Esophagus (tissue), 2 donors: ENCODE measurements at regions not wholly inside any gene's neighbourhood (a gene's known extent, or its start where the extent isn't known, plus 50 kb on each side); places are given as distances from the start of the nearest gene placed in this dataset.

ENCODE experiments used
- H3K27ac ChIP-seq, 2 donors: one replicate each; pipeline ENCODE4 v1.5.1; 2013; ENCODE audit warnings: low read depth in 2 of 2, mild to moderate bottlenecking in 2 of 2, inconsistent platforms in 1 of 2, low read length in 1 of 2, moderate library complexity in 1 of 2
- H3K27me3 ChIP-seq, 2 donors: one replicate each; pipeline ENCODE4 v1.6.1; 2013; ENCODE audit warnings: low read length in 2 of 2, control low read depth in 1 of 2, mild to moderate bottlenecking in 1 of 2; ENCODE audit not compliant: insufficient read depth in 2 of 2, control insufficient read depth in 1 of 2
- H3K36me3 ChIP-seq, 2 donors: one replicate each; pipeline ENCODE4 v1.6.1; 2013; ENCODE audit warnings: low read length in 1 of 2; ENCODE audit not compliant: control insufficient read depth in 2 of 2, insufficient read depth in 2 of 2
- H3K4me1 ChIP-seq, 2 donors: one replicate each; pipeline ENCODE4 v1.6.1; 2013; ENCODE audit warnings: low read length in 1 of 2; ENCODE audit not compliant: control insufficient read depth in 2 of 2, insufficient read depth in 2 of 2
- H3K4me3 ChIP-seq, 2 donors: one replicate each; pipeline ENCODE4 v1.5.1; 2013; ENCODE audit warnings: low read length in 2 of 2, mild to moderate bottlenecking in 2 of 2, low read depth in 1 of 2, moderate library complexity in 1 of 2
- H3K9me3 ChIP-seq, 2 donors: one replicate each; pipeline ENCODE4 v1.6.1; 2013; ENCODE audit warnings: mild to moderate bottlenecking in 2 of 2, low read depth in 1 of 2, low read length in 1 of 2, moderate library complexity in 1 of 2; ENCODE audit not compliant: control insufficient read depth in 2 of 2, insufficient read depth in 1 of 2
- WGBS, 2 donors: extraction: QIAGEN DNeasy Blood & Tissue Kit; methylation state at CpG; one replicate each; pipeline ENCODE4 v1.1.7; 2013; 5-methylcytosine and 5-hydroxymethylcytosine counted together
- donor health status: healthy with polysubstance abuse.
- donor health status: Bipolar disorder and iron deficiency.

GRCh38 chr3:42037318-42037945, 53.7 kb upstream of the TRAK1 start:
- Histone ChIP-seq H3K27ac (peak overlapping the region in 1 of 2 donors; percentile 40), H3K4me1 (peaks cover 2 to 4% of the 10 kb centered on the region in 2 donors), H3K36me3 (no peaks in the 10 kb centered on the region), H3K4me3 (no peak overlapping the region), H3K9me3 (no peaks in the 10 kb centered on the region), H3K27me3 (no peaks in the 10 kb centered on the region)
- 79 to 89% methylated on average over 4 of the region's 4 CpGs for WGBS, 2 donors

- Histone ChIP-seq H3K27ac (peak overlapping the region in 1 of 2 donors; percentile 36), H3K4me1 (peaks cover 2 to 4% of the 10 kb centered on the region in 2 donors), H3K4me3 (no peak overlapping the region), H3K9me3 (no peaks in the 10 kb centered on the region), H3K36me3 (no peaks in the 10 kb centered on the region), H3K27me3 (no peaks in the 10 kb centered on the region)
- 60 to 67% methylated on average over 3 of the region's 3 CpGs for WGBS, 2 donors
These were observed 54.7 kb upstream of the TRAK1 start for GRCh38 chr3:42036483-42036823.

GRCh38 chr3:42035816-42036482, 55.2 kb upstream of the TRAK1 start:
- peaks cover 2 to 4% of the 10 kb centered on the region in 2 donors for H3K4me1 ChIP-seq
- 61% methylated on average over 4 of the region's 4 CpGs for WGBS, 2 donors

GRCh38 chr3:42035007-42035406, 56.1 kb upstream of the TRAK1 start:
- H3K4me3 ChIP-seq, result no peak overlapping the region
- H3K4me1 ChIP-seq, result peaks cover 2 to 4% of the 10 kb centered on the region in 2 donors
- no peak overlapping the region for H3K27ac ChIP-seq
- no peaks in the 10 kb centered on the region for H3K27me3 ChIP-seq
- H3K9me3 ChIP-seq, result no peaks in the 10 kb centered on the region
- H3K36me3 ChIP-seq, result no peaks in the 10 kb centered on the region
- 93 to 94% methylated on average over 3 of the region's 3 CpGs for WGBS, 2 donors

More at GRCh38 chr3:42035816-42036482, 55.2 kb upstream of the TRAK1 start:
- Histone ChIP-seq H3K4me3 (no peak overlapping the region), H3K9me3 (no peaks in the 10 kb centered on the region), H3K36me3 (no peaks in the 10 kb centered on the region), H3K27ac (peak overlapping the region; percentile 27 to 36), H3K27me3 (no peaks in the 10 kb centered on the region)

GRCh38 chr3:42033741-42034140, 57.4 kb upstream of the TRAK1 start:
- 88 to 97% methylated on average over 2 of the region's 2 CpGs for WGBS, 2 donors
- H3K36me3 ChIP-seq, result no peaks in the 10 kb centered on the region
- no peak overlapping the region for H3K4me3 ChIP-seq
- H3K9me3 ChIP-seq, result no peaks in the 10 kb centered on the region
- peak overlapping the region in 1 of 2 donors; percentile 24 for H3K27ac ChIP-seq
- peaks cover 2 to 4% of the 10 kb centered on the region in 2 donors for H3K4me1 ChIP-seq
- no peaks in the 10 kb centered on the region for H3K27me3 ChIP-seq

DNA sequence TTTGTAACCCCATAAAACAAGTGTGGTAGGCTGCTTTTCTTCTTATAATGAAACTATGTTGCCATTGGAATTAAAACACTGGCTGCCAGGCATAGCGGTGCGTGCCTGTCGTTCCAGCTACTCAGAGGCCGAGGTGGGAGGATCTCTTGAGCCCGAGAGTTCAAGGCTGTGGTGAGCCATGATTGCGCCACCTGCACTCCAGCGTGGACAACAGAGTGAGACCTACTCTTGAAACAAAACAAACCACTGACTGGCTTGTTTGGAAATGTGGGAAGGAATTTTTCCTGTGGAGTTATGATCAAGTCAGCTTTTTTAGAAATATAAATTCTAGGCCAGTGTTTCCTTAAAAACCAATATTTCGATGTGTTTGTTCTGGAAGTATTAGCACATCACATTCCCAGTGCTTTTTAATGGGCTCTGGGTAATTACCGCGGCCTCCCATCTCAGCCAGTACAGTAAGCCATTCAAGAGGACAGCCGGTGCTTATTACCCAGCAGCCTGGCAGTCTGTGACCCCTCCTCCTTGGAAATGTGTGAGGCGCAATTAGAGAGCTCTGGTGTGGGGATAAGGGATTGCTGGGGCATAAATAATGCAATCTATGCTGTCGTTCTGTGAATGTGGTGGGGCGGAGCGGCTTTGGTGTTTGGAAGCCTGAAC, 58.3 kb upstream of the TRAK1 start:
- WGBS, 2 donors, result 57 to 62% methylated on average over 15 of the region's 15 CpGs
- H3K36me3 ChIP-seq, result no peaks in the 10 kb centered on the region
- H3K4me1 ChIP-seq, result peaks cover 2 to 4% of the 10 kb centered on the region in 2 donors
- H3K4me3 ChIP-seq, result no peak overlapping the region
- H3K9me3 ChIP-seq, result no peaks in the 10 kb centered on the region
- H3K27me3 ChIP-seq, result no peaks in the 10 kb centered on the region
- peak overlapping the region; percentile 50 to 62 for H3K27ac ChIP-seq

GRCh38 chr3:42031808-42032480, 59.2 kb upstream of the TRAK1 start:
- WGBS, 2 donors, result 40 to 59% methylated on average over 8 of the region's 8 CpGs
- Histone ChIP-seq H3K9me3 (no peaks in the 10 kb centered on the region), H3K4me3 (no peak overlapping the region), H3K27me3 (no peaks in the 10 kb centered on the region), H3K27ac (peak overlapping the region; percentile 15 to 26), H3K36me3 (no peaks in the 10 kb centered on the region), H3K4me1 (peaks cover 2 to 4% of the 10 kb centered on the region in 2 donors)

DNA sequence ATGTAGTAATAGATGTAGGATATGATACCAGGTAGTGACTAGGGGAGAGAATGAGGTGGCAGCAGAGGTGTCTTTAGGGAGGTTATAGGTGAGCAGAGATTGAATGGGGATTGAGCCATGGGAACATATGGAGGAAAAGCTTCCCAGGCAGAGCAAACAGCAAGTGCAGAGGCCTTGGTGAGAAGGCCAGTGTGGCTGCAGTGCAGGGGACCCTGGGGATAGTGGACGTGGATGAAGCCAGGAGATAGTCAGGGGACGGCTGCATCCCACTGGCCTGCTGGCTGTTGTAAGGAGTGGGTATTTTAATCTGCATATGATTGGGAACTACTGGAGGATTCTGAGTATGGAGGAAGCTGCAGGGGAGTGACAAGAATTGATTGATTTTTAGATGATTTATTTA, 62.7 kb upstream of the TRAK1 start:
- H3K4me3 ChIP-seq, result no peak overlapping the region
- H3K9me3 ChIP-seq, result no peaks in the 10 kb centered on the region
- no peaks in the 10 kb centered on the region for H3K27me3 ChIP-seq
- no peaks in the 10 kb centered on the region for H3K4me1 ChIP-seq
- H3K27ac ChIP-seq, result no peak overlapping the region
- no peaks in the 10 kb centered on the region for H3K36me3 ChIP-seq
- WGBS, 2 donors, result 92 to 93% methylated on average over 2 of the region's 2 CpGs

GRCh38 chr3:42027571-42027970, 63.6 kb upstream of the TRAK1 start:
- H3K27me3 ChIP-seq, result no peaks in the 10 kb centered on the region
- no peaks in the 10 kb centered on the region for H3K9me3 ChIP-seq
- WGBS, 2 donors, result 91 to 92% methylated on average over 5 of the region's 5 CpGs
- no peak overlapping the region for H3K27ac ChIP-seq
- no peaks in the 10 kb centered on the region for H3K36me3 ChIP-seq
- no peak overlapping the region for H3K4me3 ChIP-seq
- no peaks in the 10 kb centered on the region for H3K4me1 ChIP-seq
